ENCODE measurements at regions not wholly inside any gene's neighbourhood (a gene's known extent, or its start where the extent isn't known, plus 50 kb on each side); places are given as distances from the start of the nearest gene placed in this dataset.

- intact Hi-C loops (cut with micrococcal nuclease) = no loop called here
Measured at GRCh38 chrX:5829469-5829868, 399.2 kb downstream of the NLGN4X start.

GRCh38 chrX:5829060-5829459 is 399.6 kb downstream of the NLGN4X start:
- intact Hi-C loops (cut with micrococcal nuclease) = no loop called here

DNA sequence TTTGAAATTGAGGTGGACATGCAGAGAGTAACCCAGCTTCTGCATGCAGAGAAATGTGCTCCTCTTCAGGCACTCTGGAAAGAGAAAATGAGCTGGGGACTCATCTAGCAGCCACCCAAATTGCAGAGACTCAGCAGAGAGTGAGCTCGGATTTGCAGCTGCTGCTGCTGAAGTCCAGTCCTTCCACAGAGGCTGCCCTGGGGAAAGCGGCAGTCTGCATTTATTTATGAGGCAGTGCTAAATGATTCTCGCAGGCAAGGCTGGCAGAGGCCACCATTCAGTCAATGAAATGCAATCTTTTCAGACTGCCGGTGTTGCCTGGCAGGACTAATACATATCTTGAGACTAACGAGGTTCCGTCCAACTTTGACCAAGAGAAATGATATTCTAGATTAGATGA is 404.8 kb downstream of the NLGN4X start:
- intact Hi-C loops (cut with micrococcal nuclease) = no loop called here

GRCh38 chrX:5810636-5811035 is 418.0 kb downstream of the NLGN4X start:
- intact Hi-C loops (cut with micrococcal nuclease) = no loop called here

DNA sequence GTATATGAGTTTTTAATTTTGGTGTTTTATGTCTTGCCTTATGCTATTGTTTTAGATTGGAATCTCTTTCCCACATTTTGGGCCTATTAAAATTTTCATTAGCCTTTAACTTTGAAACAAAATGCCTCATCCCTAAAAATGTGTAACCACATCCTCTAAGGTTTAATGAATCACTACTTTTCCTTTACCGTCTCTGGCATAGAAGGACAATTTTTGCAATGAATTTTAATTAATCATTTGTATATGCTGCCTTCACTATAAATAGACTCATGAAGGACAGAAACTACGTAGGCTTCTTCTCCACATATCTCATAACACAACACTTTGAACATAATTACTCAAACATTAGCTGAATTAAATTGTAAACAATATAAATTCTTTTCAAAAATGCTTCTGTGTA is 421.5 kb downstream of the NLGN4X start:
- intact Hi-C loops (cut with micrococcal nuclease) = no loop called here

- intact Hi-C loops (cut with micrococcal nuclease) = no loop called here
Measured at GRCh38 chrX:5802391-5802790, 426.3 kb downstream of the NLGN4X start.

DNA sequence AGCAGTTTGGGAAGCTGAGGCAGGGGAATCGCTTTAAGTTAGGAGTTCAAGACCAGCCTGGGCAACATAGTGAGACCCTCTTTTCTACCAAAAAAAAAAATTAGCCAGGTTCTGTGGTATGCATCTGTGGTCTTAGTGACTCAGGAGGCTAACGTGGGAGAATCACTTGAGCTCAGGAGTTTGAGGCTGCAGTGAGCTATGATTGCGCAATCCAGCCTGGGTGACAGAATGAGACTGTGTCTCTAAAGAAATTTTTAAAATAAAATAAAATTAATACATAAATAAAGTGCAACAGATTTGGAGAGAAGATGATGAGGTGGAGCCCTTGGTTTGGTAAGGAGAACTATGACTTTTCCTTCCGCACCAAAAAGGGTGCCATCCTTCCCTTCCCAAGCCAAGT is 436.9 kb downstream of the NLGN4X start:
- intact Hi-C loops (cut with micrococcal nuclease) = no loop called here

GRCh38 chrX:5788910-5789309 is 439.8 kb downstream of the NLGN4X start:
- intact Hi-C loops (cut with micrococcal nuclease) = no loop called here

GRCh38 chrX:5780821-5781220 is 447.8 kb downstream of the NLGN4X start:
- intact Hi-C loops (cut with micrococcal nuclease) = no loop called here

DNA sequence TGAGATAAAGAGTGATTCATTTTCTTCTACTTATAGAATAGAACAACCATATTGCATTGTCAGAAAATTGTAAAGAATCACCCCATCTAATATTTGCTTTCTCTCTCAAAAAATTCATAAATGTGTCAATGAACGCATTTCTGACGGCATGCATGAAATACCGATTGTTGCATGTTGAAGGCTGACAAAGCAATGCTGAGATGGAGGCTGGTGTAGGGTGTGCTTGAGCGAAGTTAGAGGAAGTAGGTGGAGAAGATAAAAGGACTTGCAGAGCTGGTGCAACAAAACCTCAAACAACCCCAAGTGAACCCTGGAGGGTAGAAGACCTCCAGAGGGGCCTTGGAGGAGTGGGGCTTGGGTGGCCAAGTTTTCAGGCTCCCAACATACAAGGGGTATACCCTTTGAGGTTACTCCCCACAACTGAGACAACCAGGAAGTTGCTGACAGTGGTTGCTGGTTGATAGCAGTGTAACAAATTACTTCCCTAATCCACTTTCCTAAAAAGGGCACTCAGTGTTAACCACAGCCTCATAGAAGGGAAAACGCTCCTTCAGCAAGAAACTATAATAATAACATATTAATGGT is 452.7 kb downstream of the NLGN4X start:
- intact Hi-C loops (cut with micrococcal nuclease) = no loop called here

GRCh38 chrX:5774446-5774845 is 454.2 kb downstream of the NLGN4X start:
- intact Hi-C loops (cut with micrococcal nuclease) = no loop called here

DNA sequence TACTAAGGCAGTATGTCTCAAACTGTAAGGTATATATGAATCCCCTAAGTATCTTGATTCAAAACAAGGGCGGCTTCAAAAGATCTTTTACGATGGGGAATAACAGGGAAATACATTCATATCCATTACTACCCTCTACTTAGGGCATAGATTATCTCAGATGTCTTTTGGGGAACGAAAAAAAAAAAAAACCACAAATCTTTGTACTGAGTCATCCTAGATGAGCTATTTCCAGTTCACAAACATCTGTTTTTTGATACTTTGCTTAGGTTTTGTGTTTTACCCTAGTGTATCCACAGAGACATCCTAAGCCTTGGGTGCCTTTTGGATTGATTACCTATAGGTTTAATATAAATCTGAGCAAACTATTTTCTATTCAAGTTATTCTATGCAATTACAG is 457.2 kb downstream of the NLGN4X start:
- intact Hi-C loops (cut with micrococcal nuclease) = no loop called here

GRCh38 chrX:5756616-5757015 is 472.1 kb downstream of the NLGN4X start:
- intact Hi-C loops (cut with micrococcal nuclease) = no loop called here

- intact Hi-C loops (cut with micrococcal nuclease) = no loop called here
Measured at GRCh38 chrX:5753291-5753690, 475.4 kb downstream of the NLGN4X start.

DNA sequence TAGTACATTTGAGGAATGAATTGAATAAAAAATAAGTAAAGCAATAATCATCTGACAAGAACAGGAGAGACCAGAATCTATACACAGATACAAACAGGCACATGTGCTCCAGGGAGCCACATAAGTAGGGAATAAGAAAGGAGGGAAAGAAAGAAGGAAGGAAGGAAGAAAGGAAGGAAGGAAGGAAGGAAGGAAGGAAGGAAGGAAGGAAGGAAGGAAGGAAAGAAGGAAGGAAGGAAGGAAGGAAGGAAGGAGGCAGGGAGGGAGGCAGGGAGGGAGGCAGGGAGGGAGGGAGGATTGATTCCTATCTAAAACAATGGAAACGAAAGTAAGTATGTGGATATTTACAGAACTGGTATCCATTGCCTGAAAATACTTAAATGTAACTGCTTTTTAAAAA is 475.8 kb downstream of the NLGN4X start:
- intact Hi-C loops (cut with micrococcal nuclease) = no loop called here

DNA sequence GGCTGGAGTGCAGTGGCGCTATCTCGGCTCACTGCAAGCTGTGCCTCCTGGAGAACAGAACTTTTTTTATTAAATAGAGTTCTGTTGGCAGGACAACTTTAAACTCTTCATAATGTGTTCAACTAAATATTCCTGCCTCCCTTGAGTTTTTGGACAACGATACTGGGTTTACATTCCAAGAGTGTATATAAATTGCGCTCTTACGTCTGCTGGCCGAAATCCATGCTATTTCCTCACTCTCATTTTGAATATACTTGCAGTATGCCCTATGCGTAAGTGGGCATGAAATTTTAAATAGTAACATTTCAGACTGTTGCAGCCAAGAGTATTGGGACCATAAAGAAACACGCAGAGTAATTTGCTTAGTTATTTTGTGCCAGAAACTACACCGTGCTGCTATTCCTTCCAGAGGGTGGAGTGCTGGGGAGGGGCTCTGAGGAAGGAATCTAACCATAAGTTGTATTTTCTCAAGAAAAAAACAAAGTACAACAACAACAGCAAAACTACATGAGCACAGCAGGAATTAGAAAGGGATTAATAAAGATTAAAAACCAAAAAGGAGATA is 480.0 kb downstream of the NLGN4X start:
- intact Hi-C loops (cut with micrococcal nuclease) = no loop called here

- intact Hi-C loops (cut with micrococcal nuclease) = no loop called here
Measured at GRCh38 chrX:5746231-5746630, 482.4 kb downstream of the NLGN4X start.

- intact Hi-C loops (cut with micrococcal nuclease) = no loop called here
Measured at GRCh38 chrX:5733501-5733900, 495.2 kb downstream of the NLGN4X start.

DNA sequence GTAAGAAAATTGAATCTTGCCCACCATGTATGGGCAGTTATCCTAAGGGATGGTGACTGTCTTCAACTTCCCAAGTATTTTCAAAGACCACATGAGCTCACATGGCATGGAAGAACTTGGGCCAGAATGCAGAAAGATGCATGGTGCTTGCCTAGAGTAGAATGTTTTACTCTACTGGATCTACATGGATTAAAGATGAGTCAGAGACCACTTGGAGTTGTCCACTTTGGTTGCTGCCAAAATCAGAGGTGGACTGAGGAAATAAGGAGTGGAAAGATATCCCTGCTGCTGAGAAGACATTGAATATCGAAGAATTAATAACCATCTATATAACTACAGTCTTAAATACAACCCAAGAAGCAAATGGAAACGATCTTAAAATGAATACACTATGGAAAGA is 498.1 kb downstream of the NLGN4X start:
- intact Hi-C loops (cut with micrococcal nuclease) = no loop called here

DNA sequence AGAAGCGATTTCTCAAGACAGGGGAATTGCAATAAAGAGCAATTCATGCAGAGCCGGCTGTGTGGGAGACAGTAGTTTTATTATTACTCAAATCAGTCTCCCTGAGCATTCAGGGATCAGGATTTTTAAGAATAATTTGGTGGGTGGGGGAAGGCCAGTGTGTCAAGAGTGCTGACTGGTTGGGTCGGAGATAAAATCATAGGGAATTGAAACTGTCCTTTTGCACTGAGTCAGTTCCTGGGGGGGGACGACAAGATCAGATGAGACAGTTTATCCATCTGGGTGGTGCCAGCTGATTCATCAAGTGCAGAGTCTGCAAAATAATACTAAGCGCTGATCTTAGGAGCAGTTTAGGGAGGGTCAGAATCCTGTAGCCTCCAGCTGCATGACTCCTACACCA is 502.4 kb downstream of the NLGN4X start:
- intact Hi-C loops (cut with micrococcal nuclease) = no loop called here

- intact Hi-C loops (cut with micrococcal nuclease) = no loop called here
Measured at GRCh38 chrX:5724123-5724522, 504.5 kb downstream of the NLGN4X start.

DNA sequence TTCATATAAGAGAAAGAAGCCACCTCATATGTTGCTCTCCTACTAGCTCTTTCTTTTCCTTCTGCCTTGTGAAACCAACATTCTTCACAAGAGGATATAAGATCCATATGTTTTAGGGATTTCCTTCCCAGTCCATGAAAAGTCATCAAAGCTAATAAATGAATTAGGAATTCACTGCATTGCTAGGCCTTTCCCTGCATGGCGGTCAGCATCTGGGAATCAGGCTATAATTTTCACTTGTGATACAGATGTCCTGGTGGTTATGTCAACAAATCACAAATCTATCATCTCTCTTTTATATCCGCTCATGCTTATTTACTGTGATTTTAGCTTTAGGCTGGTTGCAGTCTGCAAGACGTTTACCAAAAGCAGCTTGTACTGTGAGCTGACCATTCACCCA is 510.0 kb downstream of the NLGN4X start:
- intact Hi-C loops (cut with micrococcal nuclease) = no loop called here

- intact Hi-C loops (cut with micrococcal nuclease) = no loop called here
Measured at GRCh38 chrX:5716666-5717065, 512.0 kb downstream of the NLGN4X start.

DNA sequence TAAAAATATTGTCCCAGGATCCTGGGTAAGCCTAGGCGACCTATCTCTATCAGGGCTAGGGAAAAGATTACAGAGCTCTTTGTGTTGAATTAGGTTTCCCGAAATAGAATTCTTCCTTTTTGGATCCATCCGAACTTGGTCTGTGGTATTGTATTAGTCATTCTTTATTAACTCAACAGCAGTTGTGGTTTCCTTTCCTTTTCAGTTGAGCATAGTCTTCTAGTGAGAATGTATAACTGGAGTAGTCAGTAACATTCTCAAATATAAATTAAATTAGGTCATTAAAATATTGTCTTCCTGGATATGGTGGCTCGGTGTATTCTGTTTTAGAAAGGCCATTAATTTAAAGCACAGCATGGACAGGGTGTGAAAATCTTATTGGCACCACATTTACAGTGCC is 520.4 kb downstream of the NLGN4X start:
- intact Hi-C loops (cut with micrococcal nuclease) = no loop called here
